Ramos (cell line): ENCODE measurements at regions not wholly inside any gene's neighbourhood (a gene's known extent, or its start where the extent isn't known, plus 50 kb on each side); places are given as distances from the start of the nearest gene placed in this dataset.

Source experiments
- in situ Hi-C: fragments of 300-500 bp; cut with MboI; formaldehyde crosslinking; loops from one replicate; pipeline ENCODE4 v1.14.3; 2022; ENCODE audit warnings: low sequenced_read_pairs; ENCODE audit not compliant: unreplicated experiment

GRCh38 chr4:108567831-108568230, 52.5 kb upstream of the RPL34 start:
- in situ Hi-C loops: no loop called here

GRCh38 chr4:108561116-108561515, 59.3 kb upstream of the RPL34 start:
- in situ Hi-C loops: no loop called here

DNA sequence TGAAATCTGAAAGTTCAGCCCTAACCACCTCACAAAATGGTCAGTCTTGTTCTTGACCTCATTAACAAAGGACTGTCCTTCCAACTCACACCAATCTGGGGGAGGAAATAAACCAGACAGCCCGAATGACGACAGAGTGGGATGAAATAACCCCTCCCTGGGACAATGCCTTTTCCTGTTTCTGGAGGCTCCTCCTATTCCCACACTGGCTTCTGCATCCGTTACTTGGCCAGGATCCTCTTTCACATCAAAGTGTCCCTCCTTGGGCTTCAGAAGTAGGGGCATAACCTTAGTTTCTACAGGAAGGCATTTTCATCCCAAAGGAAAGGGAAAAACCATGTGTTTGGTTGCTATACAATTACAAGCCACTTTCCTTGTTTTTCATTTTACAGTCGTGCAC, 59.8 kb upstream of the RPL34 start:
- in situ Hi-C loops: no loop called here

GRCh38 chr4:108559911-108560310, 60.5 kb upstream of the RPL34 start:
- in situ Hi-C loops: no loop called here

GRCh38 chr4:108559068-108559793, 61.1 kb upstream of the RPL34 start:
- in situ Hi-C loops: no loop called here

DNA sequence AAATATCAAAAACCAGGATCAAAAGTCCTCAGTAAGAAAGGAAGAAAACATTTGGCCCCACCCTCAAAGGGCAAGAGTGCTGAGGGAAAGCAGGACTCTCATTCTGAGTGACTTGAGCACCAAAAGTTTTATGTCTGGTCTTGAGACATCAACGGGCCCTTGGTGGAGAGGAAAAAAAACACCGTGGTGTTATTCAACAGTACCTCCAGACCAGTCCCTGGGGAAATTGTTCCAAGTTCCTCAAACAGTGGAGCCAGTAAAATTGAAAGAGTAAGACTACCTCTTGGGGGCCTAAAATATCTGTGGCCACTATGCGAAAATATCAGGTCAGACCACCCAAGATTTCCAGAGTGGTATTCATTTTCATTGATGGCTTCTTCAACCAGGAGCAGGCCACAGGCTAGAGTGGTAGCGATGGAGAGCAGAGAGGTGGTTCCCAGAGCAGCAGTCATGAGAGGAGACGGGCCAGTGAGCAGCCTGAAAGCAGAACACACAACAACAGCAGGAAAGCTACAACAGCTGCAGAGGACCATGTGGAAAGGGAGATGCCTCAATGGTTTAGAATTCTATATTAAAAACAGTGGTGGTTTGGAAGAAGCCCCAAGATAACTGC, 63.7 kb upstream of the RPL34 start:
- in situ Hi-C loops: no loop called here

GRCh38 chr4:108556166-108556565, 64.2 kb upstream of the RPL34 start:
- in situ Hi-C loops: no loop called here

- in situ Hi-C loops: no loop called here
These were observed 64.7 kb upstream of the RPL34 start for GRCh38 chr4:108555701-108556100.

DNA sequence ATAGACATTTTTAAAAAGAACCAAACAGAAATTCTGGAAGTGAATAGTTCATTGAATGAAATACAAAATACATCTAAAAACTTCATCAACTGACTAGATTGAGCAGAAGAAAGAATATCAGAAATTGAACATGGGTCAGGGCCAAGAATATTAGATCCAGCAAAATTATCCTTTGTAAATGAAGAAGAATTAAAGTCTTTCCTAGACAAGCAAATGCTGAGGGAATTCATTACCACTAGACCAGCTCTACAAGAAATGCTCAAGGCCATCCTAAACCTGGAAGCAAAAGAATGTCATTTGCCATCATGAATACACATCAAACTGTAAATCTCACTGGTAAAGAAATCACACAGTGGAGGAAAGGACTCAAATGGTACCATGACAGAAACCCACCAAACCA, 72.7 kb upstream of the RPL34 start:
- in situ Hi-C loops: no loop called here

GRCh38 chr4:108546728-108547127, 73.6 kb upstream of the RPL34 start:
- in situ Hi-C loops: no loop called here

DNA sequence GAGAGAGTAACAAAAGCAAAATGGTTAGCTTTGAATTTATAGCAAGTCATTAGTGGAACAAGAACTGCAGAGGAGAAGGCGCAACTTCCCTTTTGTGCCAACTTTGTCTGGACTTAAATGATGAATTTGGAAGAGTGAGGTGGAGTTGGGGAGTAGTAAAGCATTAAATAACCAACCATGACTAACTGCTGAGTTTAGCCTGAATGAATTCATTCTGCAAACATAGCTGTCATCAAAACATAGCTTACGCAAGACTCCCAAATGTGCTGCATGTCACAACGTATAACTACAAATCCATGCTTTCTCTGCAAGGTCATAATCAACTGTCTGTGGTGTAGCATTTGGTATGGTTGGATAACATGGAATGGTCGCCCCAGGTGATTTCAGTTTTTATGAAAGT, 75.9 kb upstream of the RPL34 start:
- in situ Hi-C loops: no loop called here

DNA sequence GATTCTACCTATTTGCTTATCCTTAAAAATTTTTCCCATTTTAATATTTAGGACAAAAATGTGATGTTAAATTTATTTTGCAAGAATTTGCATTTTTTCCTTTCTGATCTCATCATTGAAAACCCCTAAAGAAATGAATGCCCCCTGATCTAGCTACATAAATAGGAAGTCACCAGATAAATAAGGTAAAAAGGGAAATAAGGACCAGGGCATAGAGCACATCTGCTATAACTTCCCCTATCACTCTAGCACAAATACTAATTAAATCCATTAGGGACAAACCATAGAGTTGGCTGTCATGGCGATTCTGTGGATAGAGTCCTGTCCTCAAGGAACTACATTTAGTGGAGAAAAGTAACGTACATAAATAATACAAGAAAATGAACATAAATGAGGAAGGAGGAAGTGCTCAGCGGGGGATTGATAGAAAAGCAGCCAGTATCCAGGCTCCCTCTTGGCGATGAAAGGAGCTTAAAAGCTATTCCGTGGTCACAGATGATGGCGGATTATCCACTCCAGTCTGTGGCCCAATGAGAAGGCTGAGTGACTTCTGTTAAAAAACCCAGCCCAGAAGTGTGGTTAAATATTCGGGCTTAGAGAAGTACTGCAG, 76.9 kb upstream of the RPL34 start:
- in situ Hi-C loops: no loop called here

DNA sequence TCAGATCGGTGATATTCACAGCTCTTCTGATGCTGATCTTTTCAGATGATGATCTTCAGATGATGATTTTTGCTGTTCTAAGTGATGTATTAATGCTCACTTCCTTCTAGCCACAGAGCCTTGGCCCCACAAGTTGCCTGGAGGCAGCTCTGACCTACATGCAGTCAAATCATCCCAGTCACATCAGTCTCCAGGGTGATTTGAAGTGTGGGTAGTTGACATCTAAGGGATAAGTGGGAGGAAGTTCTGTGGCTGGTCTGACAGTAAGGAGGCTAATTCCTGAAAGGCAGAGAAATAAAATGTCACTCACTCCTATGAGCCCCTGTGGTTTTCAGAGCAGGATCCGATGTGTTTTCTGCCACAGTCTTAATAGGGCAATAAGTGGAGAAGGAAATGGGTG, 79.8 kb upstream of the RPL34 start:
- in situ Hi-C loops: no loop called here

DNA sequence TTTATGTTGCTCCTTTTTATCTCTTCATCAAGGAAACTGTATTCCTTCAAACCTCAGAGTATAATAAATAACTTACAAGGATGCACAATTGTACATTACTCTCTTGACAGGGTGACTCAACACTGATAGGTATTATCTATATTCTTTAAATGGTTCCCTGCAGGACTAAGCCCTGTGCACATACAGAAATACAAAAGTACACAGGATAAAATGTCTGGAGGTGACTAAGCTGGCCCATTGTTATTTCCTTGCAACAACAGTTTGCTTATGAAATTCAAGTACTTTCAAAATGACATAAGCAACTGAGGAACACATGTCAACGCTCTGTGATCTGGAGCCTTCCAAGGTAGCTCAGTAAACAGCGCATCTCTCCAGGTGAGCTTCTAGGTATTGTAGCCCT, 83.8 kb upstream of the RPL34 start:
- in situ Hi-C loops: no loop called here

DNA sequence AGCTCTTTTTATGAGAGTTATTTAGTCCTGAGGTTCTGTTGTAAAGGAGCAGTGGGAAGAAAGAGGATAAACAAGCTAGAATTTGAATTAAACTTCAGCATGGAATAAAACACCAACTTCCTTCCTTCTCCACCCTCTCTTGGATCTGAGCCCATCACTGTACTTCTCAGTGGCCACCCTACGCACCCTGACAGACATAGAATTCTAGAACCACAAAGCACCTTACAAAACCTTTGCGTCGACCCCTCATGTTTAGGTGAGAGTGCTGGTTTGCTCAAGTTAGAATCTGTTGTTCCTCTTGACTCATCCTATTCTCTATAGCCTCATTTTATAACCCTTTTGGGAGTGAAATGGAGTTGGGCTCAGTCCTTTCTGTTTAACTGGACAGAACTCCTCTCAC, 84.6 kb upstream of the RPL34 start:
- in situ Hi-C loops: no loop called here

DNA sequence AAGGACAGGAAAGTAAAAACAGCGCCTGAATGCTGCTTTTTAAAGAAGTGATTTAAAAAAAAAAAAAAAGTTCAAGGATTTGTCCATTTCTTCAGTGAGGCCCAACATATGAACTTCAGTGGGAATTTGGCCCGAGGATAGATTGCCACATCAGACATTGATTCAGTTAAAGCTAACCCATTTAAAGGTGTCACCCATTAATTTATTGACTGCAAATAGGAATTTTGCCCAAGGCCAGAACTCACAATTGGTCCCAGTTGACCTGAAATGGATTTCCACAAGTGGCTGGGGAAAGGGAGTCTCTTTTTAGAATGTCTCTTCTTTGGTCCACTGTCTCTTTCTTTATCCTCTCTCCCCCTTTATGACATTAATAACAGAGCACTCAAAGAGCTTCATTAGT, 86.5 kb upstream of the RPL34 start:
- in situ Hi-C loops: no loop called here

DNA sequence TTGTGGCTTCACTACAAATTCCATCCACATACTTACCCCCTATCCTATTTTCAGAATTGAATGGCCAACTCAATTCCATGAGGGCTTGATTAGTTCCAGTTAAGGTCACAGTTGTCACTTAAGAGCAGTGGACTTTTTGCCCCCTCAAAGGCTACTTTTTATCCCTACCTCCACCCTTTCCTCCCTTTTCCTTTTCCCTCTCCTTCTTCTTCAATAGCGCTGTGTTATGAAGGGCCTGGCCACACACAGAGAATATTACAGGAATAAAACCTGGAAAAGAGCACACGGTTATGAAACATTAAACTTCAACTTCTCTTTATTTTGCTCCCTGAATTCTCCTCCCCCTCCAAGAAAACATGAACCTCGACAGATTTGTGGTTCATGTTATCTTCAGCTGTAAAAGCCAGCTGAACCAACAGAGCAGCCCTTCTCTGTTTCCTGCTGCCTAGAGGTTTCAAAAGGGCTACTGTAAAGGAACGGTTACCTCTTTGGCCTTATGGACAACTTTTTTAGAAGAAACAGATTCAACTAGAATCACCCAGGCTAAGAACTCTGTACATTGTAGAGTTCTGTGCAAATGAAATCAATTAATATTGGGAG, 87.0 kb upstream of the RPL34 start:
- in situ Hi-C loops: no loop called here

GRCh38 chr4:108532738-108533137, 87.6 kb upstream of the RPL34 start:
- in situ Hi-C loops: no loop called here

GRCh38 chr4:108532187-108532586, 88.2 kb upstream of the RPL34 start:
- in situ Hi-C loops: no loop called here

GRCh38 chr4:108531461-108531860, 88.9 kb upstream of the RPL34 start:
- in situ Hi-C loops: no loop called here
